IPS-18a (cell line): ENCODE measurements at regions not wholly inside any gene's neighbourhood (a gene's known extent, or its start where the extent isn't known, plus 50 kb on each side); places are given as distances from the start of the nearest gene placed in this dataset.

Source experiments
- H3K27ac ChIP-seq: one replicate; pipeline ENCODE4 v1.5.1; 2013; ENCODE audit warnings: low read length
- H3K27me3 ChIP-seq: one replicate; pipeline ENCODE4 v1.6.1; 2013; ENCODE audit warnings: mild to moderate bottlenecking, low read length; ENCODE audit not compliant: control insufficient read depth, insufficient read depth
- H3K36me3 ChIP-seq: one replicate; pipeline ENCODE4 v1.6.1; 2013; ENCODE audit warnings: low read depth, low read length; ENCODE audit not compliant: control insufficient read depth
- H3K4me1 ChIP-seq: one replicate; pipeline ENCODE4 v1.6.1; 2013; ENCODE audit warnings: low read depth, low read length; ENCODE audit not compliant: control insufficient read depth
- H3K4me3 ChIP-seq: one replicate; pipeline ENCODE4 v1.5.1; 2013; ENCODE audit warnings: low read length
- H3K9ac ChIP-seq: one replicate; pipeline ENCODE4 v1.6.1; 2013; ENCODE audit warnings: mild to moderate bottlenecking, low read length, moderate library complexity
- H3K9me3 ChIP-seq: one replicate; pipeline ENCODE4 v1.6.1; 2013; ENCODE audit warnings: low read depth, low read length; ENCODE audit not compliant: control insufficient read depth

- Histone ChIP-seq H3K9me3 (no peaks in the 10 kb centered on the region), H3K27me3 (no peaks in the 10 kb centered on the region), H3K9ac (no peak overlapping the region), H3K4me3 (no peak overlapping the region), H3K27ac (peak overlapping the region; percentile 6), H3K36me3 (no peaks in the 10 kb centered on the region), H3K4me1 (peaks cover 8% of the 10 kb centered on the region)
These were observed 348.7 kb upstream of the NR5A2 start for GRCh38 chr1:199678771-199679170.

GRCh38 chr1:199682081-199682480 is 345.4 kb upstream of the NR5A2 start:
- H3K9ac ChIP-seq: no peak overlapping the region
- peaks cover 14% of the 10 kb centered on the region for H3K4me1 ChIP-seq
- H3K27ac ChIP-seq: no peak overlapping the region
- H3K9me3 ChIP-seq: no peaks in the 10 kb centered on the region
- no peak overlapping the region for H3K4me3 ChIP-seq
- H3K27me3 ChIP-seq: no peaks in the 10 kb centered on the region
- no peaks in the 10 kb centered on the region for H3K36me3 ChIP-seq

- H3K36me3 ChIP-seq: no peaks in the 10 kb centered on the region
- peaks cover 26% of the 10 kb centered on the region for H3K4me1 ChIP-seq
- no peak overlapping the region for H3K9ac ChIP-seq
- H3K9me3 ChIP-seq: no peaks in the 10 kb centered on the region
- no peaks in the 10 kb centered on the region for H3K27me3 ChIP-seq
- H3K27ac ChIP-seq: no peak overlapping the region
- no peak overlapping the region for H3K4me3 ChIP-seq
These were observed 342.7 kb upstream of the NR5A2 start for GRCh38 chr1:199684686-199685273.

GRCh38 chr1:199685369-199685768 is 342.1 kb upstream of the NR5A2 start:
- no peak overlapping the region for H3K9ac ChIP-seq
- no peaks in the 10 kb centered on the region for H3K27me3 ChIP-seq
- H3K27ac ChIP-seq: no peak overlapping the region
- no peaks in the 10 kb centered on the region for H3K9me3 ChIP-seq
- peaks cover 30% of the 10 kb centered on the region for H3K4me1 ChIP-seq
- H3K36me3 ChIP-seq: no peaks in the 10 kb centered on the region
- no peak overlapping the region for H3K4me3 ChIP-seq

- Histone ChIP-seq H3K27me3 (no peaks in the 10 kb centered on the region), H3K4me1 (peaks cover 36% of the 10 kb centered on the region), H3K9me3 (no peaks in the 10 kb centered on the region), H3K4me3 (no peak overlapping the region), H3K27ac (no peak overlapping the region), H3K36me3 (no peaks in the 10 kb centered on the region), H3K9ac (no peak overlapping the region)
These were observed 340.2 kb upstream of the NR5A2 start for GRCh38 chr1:199687321-199687720.

GRCh38 chr1:199688133-199688676 is 339.3 kb upstream of the NR5A2 start:
- H3K36me3 ChIP-seq: no peaks in the 10 kb centered on the region
- H3K27me3 ChIP-seq: no peaks in the 10 kb centered on the region
- H3K4me3 ChIP-seq: no peak overlapping the region
- H3K9ac ChIP-seq: no peak overlapping the region
- H3K4me1 ChIP-seq: peaks cover 36% of the 10 kb centered on the region
- H3K27ac ChIP-seq: no peak overlapping the region
- no peaks in the 10 kb centered on the region for H3K9me3 ChIP-seq

GRCh38 chr1:199688774-199689173 is 338.7 kb upstream of the NR5A2 start:
- Histone ChIP-seq H3K27me3 (no peaks in the 10 kb centered on the region), H3K36me3 (no peaks in the 10 kb centered on the region), H3K27ac (no peak overlapping the region), H3K4me3 (no peak overlapping the region), H3K4me1 (peaks cover 36% of the 10 kb centered on the region), H3K9me3 (no peaks in the 10 kb centered on the region), H3K9ac (no peak overlapping the region)

- Histone ChIP-seq H3K36me3 (no peaks in the 10 kb centered on the region), H3K4me3 (no peak overlapping the region), H3K4me1 (peaks cover 36% of the 10 kb centered on the region), H3K27ac (no peak overlapping the region), H3K9ac (no peak overlapping the region), H3K9me3 (no peaks in the 10 kb centered on the region), H3K27me3 (no peaks in the 10 kb centered on the region)
These were observed 337.0 kb upstream of the NR5A2 start for GRCh38 chr1:199690496-199690895.

- Histone ChIP-seq H3K9me3 (no peaks in the 10 kb centered on the region), H3K27ac (no peak overlapping the region), H3K4me3 (no peak overlapping the region), H3K36me3 (no peaks in the 10 kb centered on the region), H3K9ac (no peak overlapping the region), H3K4me1 (peaks cover 36% of the 10 kb centered on the region), H3K27me3 (no peaks in the 10 kb centered on the region)
These were observed 336.0 kb upstream of the NR5A2 start for GRCh38 chr1:199691540-199691939.

- H3K27ac ChIP-seq: no peak overlapping the region
- H3K27me3 ChIP-seq: no peaks in the 10 kb centered on the region
- peaks cover 17% of the 10 kb centered on the region for H3K4me1 ChIP-seq
- H3K4me3 ChIP-seq: no peak overlapping the region
- no peaks in the 10 kb centered on the region for H3K36me3 ChIP-seq
- H3K9me3 ChIP-seq: no peaks in the 10 kb centered on the region
- no peak overlapping the region for H3K9ac ChIP-seq
These were observed 333.8 kb upstream of the NR5A2 start for GRCh38 chr1:199693724-199694123.

- no peak overlapping the region for H3K4me3 ChIP-seq
- H3K9me3 ChIP-seq: no peaks in the 10 kb centered on the region
- H3K27me3 ChIP-seq: no peaks in the 10 kb centered on the region
- H3K4me1 ChIP-seq: peaks cover 6% of the 10 kb centered on the region
- H3K9ac ChIP-seq: no peak overlapping the region
- H3K27ac ChIP-seq: no peak overlapping the region
- no peaks in the 10 kb centered on the region for H3K36me3 ChIP-seq
These were observed 331.3 kb upstream of the NR5A2 start for GRCh38 chr1:199696225-199696624.

- Histone ChIP-seq H3K27me3 (no peaks in the 10 kb centered on the region), H3K36me3 (no peaks in the 10 kb centered on the region), H3K9ac (no peak overlapping the region), H3K4me3 (no peak overlapping the region), H3K9me3 (no peaks in the 10 kb centered on the region), H3K27ac (no peak overlapping the region), H3K4me1 (no peaks in the 10 kb centered on the region)
These were observed 329.3 kb upstream of the NR5A2 start for GRCh38 chr1:199698222-199698621.
